GM23338 (cell line): ENCODE measurements at regions not wholly inside any gene's neighbourhood (a gene's known extent, or its start where the extent isn't known, plus 50 kb on each side); places are given as distances from the start of the nearest gene placed in this dataset.

Experiments
- ATAC-seq: fragments of 200-7000 bp; cut with Tn5 transposase; 3 replicates; pipeline ENCODE4 v1.9.1; 2020
- DNase-seq: peaks from one replicate; pipeline ENCODE4 v3.0.0-alpha.2; 2015; ENCODE audit warnings: low spot score
- H2AFZ ChIP-seq: fragments of 200-600 bp; sonication (generic); 2 replicates; pipeline ENCODE4 v1.8.0; 2016; ENCODE audit warnings: antibody characterized with exemption, mild to moderate bottlenecking, moderate library complexity
- H3F3A ChIP-seq: fragments of 200-600 bp; sonication (generic); replicated peaks from 2 replicates; pipeline ENCODE4 v1.8.0; 2017; ENCODE audit warnings: antibody characterized with exemption, mixed run types, low read depth
- H3K27ac ChIP-seq: fragments of 200-600 bp; sonication (generic); 2 replicates; pipeline ENCODE4 v1.6.1; 2016; ENCODE audit warnings: low read depth
- H3K27me3 ChIP-seq: fragments of 200-600 bp; sonication (generic); 2 replicates; pipeline ENCODE4 v1.8.0; 2016; ENCODE audit warnings: mild to moderate bottlenecking, mixed run types, moderate library complexity; ENCODE audit not compliant: insufficient read depth
- H3K36me3 ChIP-seq: fragments of 200-600 bp; sonication (generic); 2 replicates; pipeline ENCODE4 v1.8.0; 2016; ENCODE audit warnings: mild to moderate bottlenecking; ENCODE audit not compliant: insufficient read depth
- H3K4me1 ChIP-seq: fragments of 200-600 bp; sonication (generic); 2 replicates; pipeline ENCODE4 v1.8.0; 2016; ENCODE audit warnings: mild to moderate bottlenecking, moderate library complexity; ENCODE audit not compliant: insufficient read depth
- H3K4me2 ChIP-seq: fragments of 200-600 bp; sonication (generic); 2 replicates; pipeline ENCODE4 v1.7.1; 2017; ENCODE audit warnings: mixed run types
- H3K4me3 ChIP-seq: fragments of 200-600 bp; sonication (generic); 2 replicates; pipeline ENCODE4 v1.6.1; 2016; ENCODE audit warnings: mixed run types
- H3K79me2 ChIP-seq: fragments of 200-600 bp; sonication (generic); replicated peaks from 2 replicates; pipeline ENCODE4 v1.8.0; 2017; ENCODE audit warnings: mild to moderate bottlenecking; ENCODE audit not compliant: insufficient read depth
- H3K9me2 ChIP-seq: fragments of 200-600 bp; sonication (generic); 2 replicates; pipeline ENCODE4 v1.8.0; 2017; ENCODE audit not compliant: insufficient read depth
- H4K20me1 ChIP-seq: fragments of 200-600 bp; sonication (generic); replicated peaks from 2 replicates; pipeline ENCODE4 v1.8.0; 2017; ENCODE audit warnings: mild to moderate bottlenecking; ENCODE audit not compliant: insufficient read depth
- H3K27ac Mint-ChIP-seq: 2 replicates; pipeline ENCODE4 v1.8.0; 2020; ENCODE audit warnings: inconsistent platforms, mild to moderate bottlenecking, moderate library complexity, mixed read lengths
- H3K27me3 Mint-ChIP-seq: 3 replicates; pipeline ENCODE4 v1.8.0; 2022; ENCODE audit warnings: low read depth, mild to moderate bottlenecking, moderate library complexity, mixed read lengths, inconsistent platforms; ENCODE audit not compliant: insufficient read depth, poor library complexity
- H3K36me3 Mint-ChIP-seq: 3 replicates; pipeline ENCODE4 v1.8.0; 2021; ENCODE audit warnings: low read depth, mild to moderate bottlenecking, inconsistent platforms, moderate library complexity, mixed read lengths
- H3K4me1 Mint-ChIP-seq: 3 replicates; pipeline ENCODE4 v1.8.0; 2020; ENCODE audit warnings: mild to moderate bottlenecking, inconsistent platforms, mixed read lengths
- H3K4me3 Mint-ChIP-seq: 3 replicates; pipeline ENCODE4 v1.8.0; 2021; ENCODE audit warnings: moderate library complexity, mild to moderate bottlenecking, inconsistent platforms, mixed read lengths
- H3K9me3 Mint-ChIP-seq: 3 replicates; pipeline ENCODE4 v1.8.0; 2020; ENCODE audit warnings: moderate library complexity, mild to moderate bottlenecking, inconsistent platforms, mixed read lengths
- CREB1 ChIP-seq: fragments of 250-450 bp; sonication (Bioruptor Pico); IDR thresholded peaks from 2 replicates; pipeline ENCODE4 v1.5.0; 2020; ENCODE audit warnings: low read depth, mild to moderate bottlenecking, moderate library complexity
- CTCF ChIP-seq, 2 experiments: fragments of 200-600 bp in 1 of 2; sonication (generic) in 1 of 2; conservative IDR thresholded peaks; 2 replicates each; pipeline versions ENCODE4 v1.5.1 to v1.6.1; 2016 to 2017; ENCODE audit warnings: antibody characterized with exemption in 2 of 2, low read depth in 2 of 2, mild to moderate bottlenecking in 2 of 2, moderate library complexity in 1 of 2
- EZH2 ChIP-seq: fragments of 200-600 bp; sonication (generic); IDR thresholded peaks from one replicate; pipeline ENCODE4 v1.8.0; 2017; ENCODE audit warnings: antibody characterized with exemption, mild to moderate bottlenecking, low read depth; ENCODE audit not compliant: unreplicated experiment
- EZH2phosphoT487 ChIP-seq: fragments of 200-600 bp; sonication (generic); IDR thresholded peaks from one replicate; pipeline ENCODE4 v1.8.1; 2018; ENCODE audit warnings: antibody characterized with exemption; ENCODE audit not compliant: unreplicated experiment
- JUNB ChIP-seq: IDR thresholded peaks from one replicate; pipeline ENCODE4 v1.6.1; 2016; ENCODE audit warnings: antibody characterized with exemption; ENCODE audit not compliant: unreplicated experiment
- NANOG ChIP-seq: IDR thresholded peaks from 2 replicates; pipeline ENCODE4 v1.6.1; 2016; ENCODE audit warnings: antibody characterized with exemption, borderline replicate concordance
- POLR2AphosphoS5 ChIP-seq: IDR thresholded peaks from 2 replicates; pipeline ENCODE4 v1.6.1; 2016; ENCODE audit warnings: antibody characterized with exemption, low read depth
- REST ChIP-seq: IDR thresholded peaks from one replicate; pipeline ENCODE4 v1.6.1; 2018; ENCODE audit warnings: antibody characterized with exemption; ENCODE audit not compliant: unreplicated experiment
- STAT1 ChIP-seq: IDR thresholded peaks from one replicate; pipeline ENCODE4 v1.6.1; 2016; ENCODE audit warnings: antibody characterized with exemption; ENCODE audit not compliant: unreplicated experiment
- ZNF114 ChIP-seq: fragments of 250-450 bp; sonication (Bioruptor Pico); IDR thresholded peaks from 2 replicates; pipeline ENCODE4 v1.5.0; 2020; ENCODE audit warnings: mild to moderate bottlenecking, moderate library complexity
- ZNF331 ChIP-seq: fragments of 250-450 bp; sonication (Bioruptor Pico); IDR thresholded peaks from 2 replicates; pipeline ENCODE4 v1.5.0; 2020; ENCODE audit warnings: low read depth, mild to moderate bottlenecking, moderate library complexity
- ZNF462 ChIP-seq: fragments of 250-450 bp; sonication (Bioruptor Pico); IDR thresholded peaks from 2 replicates; pipeline ENCODE4 v1.5.0; 2020; ENCODE audit warnings: mild to moderate bottlenecking, moderate library complexity
- TF ChIP-seq, protein P1 (sequence below): IDR thresholded peaks from 2 replicates; pipeline ENCODE4 v1.6.1; 2016; ENCODE audit warnings: antibody characterized with exemption

DNA sequence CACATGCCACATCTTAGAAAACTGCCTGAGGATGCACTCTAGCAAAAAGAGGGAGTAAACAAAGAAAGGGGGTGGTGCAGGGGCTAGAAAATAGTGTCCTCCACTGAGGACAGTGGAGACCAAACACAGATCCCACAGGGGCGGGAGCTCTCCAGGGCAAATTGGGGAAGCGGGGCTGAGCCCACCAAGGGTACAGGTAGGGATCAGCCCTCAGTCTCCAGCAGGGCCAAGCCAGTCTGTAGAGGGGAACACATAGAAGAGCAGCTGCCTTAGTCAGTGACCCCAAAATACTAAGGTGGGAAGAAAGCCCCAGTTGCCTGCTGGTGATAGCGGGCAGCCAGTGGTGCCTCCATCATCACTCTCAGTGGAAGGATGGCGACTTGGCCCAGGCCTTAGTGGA, 134.0 kb downstream of the ATPSCKMT start:
- TF ChIP-seq EZH2 (no peak), ZNF462 (CRISPR knock-in tag) (no peak), STAT1 (no peak), ZNF331 (CRISPR knock-in tag) (no peak), ZNF114 (CRISPR knock-in tag) (no peak), EZH2phosphoT487 (no peak), NANOG (no peak), POLR2AphosphoS5 (no peak), JUNB (no peak), CREB1 (no peak), REST (no peak), CTCF (conservative IDR thresholded peaks at IDR 0.05; ENCODE audit: low read depth in 2 of 2) (no peak)
- TF ChIP-seq, protein P1, sequence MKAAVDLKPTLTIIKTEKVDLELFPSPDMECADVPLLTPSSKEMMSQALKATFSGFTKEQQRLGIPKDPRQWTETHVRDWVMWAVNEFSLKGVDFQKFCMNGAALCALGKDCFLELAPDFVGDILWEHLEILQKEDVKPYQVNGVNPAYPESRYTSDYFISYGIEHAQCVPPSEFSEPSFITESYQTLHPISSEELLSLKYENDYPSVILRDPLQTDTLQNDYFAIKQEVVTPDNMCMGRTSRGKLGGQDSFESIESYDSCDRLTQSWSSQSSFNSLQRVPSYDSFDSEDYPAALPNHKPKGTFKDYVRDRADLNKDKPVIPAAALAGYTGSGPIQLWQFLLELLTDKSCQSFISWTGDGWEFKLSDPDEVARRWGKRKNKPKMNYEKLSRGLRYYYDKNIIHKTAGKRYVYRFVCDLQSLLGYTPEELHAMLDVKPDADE, result no peak
- DNase-seq (no peak), ATAC-seq (no peak)
- Histone ChIP-seq H3K27ac (no peak overlapping the region), H3K36me3 (no peaks in the 10 kb centered on the region), H3K4me1 (no peaks in the 10 kb centered on the region), H3K9me2 (peaks cover 5% of the 10 kb centered on the region; the same call in 1 of the 2 replicates), H3K27me3 (no peaks in the 10 kb centered on the region), H2AFZ (no peak overlapping the region), H4K20me1 (no peaks in the 10 kb centered on the region), H3K4me2 (no peak overlapping the region), H3F3A (no peaks in the 10 kb centered on the region), H3K79me2 (no peaks in the 10 kb centered on the region), H3K4me3 (no peak overlapping the region)
- Mint-ChIP-seq H3K9me3 (peaks cover 12% of the 10 kb centered on the region), H3K27ac (no peak overlapping the region), H3K36me3 (peaks cover 3% of the 10 kb centered on the region; the same call in 2 of the 3 replicates), H3K27me3 (peaks cover 12% of the 10 kb centered on the region), H3K4me1 (peaks cover 11% of the 10 kb centered on the region), H3K4me3 (no peak overlapping the region)
